ENCODE measurements at regions not wholly inside any gene's neighbourhood (a gene's known extent, or its start where the extent isn't known, plus 50 kb on each side); places are given as distances from the start of the nearest gene placed in this dataset.

- TF ChIP-seq CTCF (IDR thresholded peaks at IDR 0.05) (no peak), POLR2A (IDR thresholded peaks at IDR 0.05) (no peak)
These were observed 264.0 kb downstream of the SUCLG1 start for GRCh38 chr2:84194949-84195644.

Measured in upper lobe of left lung (tissue), 4 donors.